Activated naive CD8-positive, alpha-beta T cell treated with anti-CD3 and anti-CD28 coated beads, Interleukin-2, amount 10 ng/mL, durations not matched to agents 7 days and 5 days (primary cell): ENCODE measurements at regions not wholly inside any gene's neighbourhood (a gene's known extent, or its start where the extent isn't known, plus 50 kb on each side); places are given as distances from the start of the nearest gene placed in this dataset.

Experiments
- ATAC-seq: fragments of 150-1000 bp; cut with Tn5 transposase; one replicate; pipeline ENCODE4 v1.10.0; 2021; ENCODE audit warnings: low read depth, moderate library complexity
- POLR2A ChIA-PET: fragments of 350-600 bp; sonication (Branson Sonifier 250); formaldehyde crosslinking; loops from one replicate; lab custom pipeline; 2021; ENCODE audit warnings: antibody characterized with exemption; lab: Charles Lee
- DNase-seq: peaks from one replicate; pipeline ENCODE4 v3.0.0; 2021
- H3K27ac Mint-ChIP-seq: one replicate; pipeline ENCODE4 v1.8.0; 2022; ENCODE audit warnings: mild to moderate bottlenecking, mixed read lengths
- H3K27me3 Mint-ChIP-seq: one replicate; pipeline ENCODE4 v1.8.0; 2022; ENCODE audit warnings: mild to moderate bottlenecking, moderate library complexity, mixed read lengths
- H3K36me3 Mint-ChIP-seq: one replicate; pipeline ENCODE4 v1.8.0; 2021; ENCODE audit warnings: mild to moderate bottlenecking, mixed read lengths
- H3K4me1 Mint-ChIP-seq: one replicate; pipeline ENCODE4 v1.8.0; 2021; ENCODE audit warnings: mixed read lengths
- H3K4me3 Mint-ChIP-seq: one replicate; pipeline ENCODE4 v1.8.0; 2022; ENCODE audit warnings: mild to moderate bottlenecking, moderate library complexity, mixed read lengths
- H3K9me3 Mint-ChIP-seq: one replicate; pipeline ENCODE4 v1.8.0; 2021; ENCODE audit warnings: mixed read lengths

DNA sequence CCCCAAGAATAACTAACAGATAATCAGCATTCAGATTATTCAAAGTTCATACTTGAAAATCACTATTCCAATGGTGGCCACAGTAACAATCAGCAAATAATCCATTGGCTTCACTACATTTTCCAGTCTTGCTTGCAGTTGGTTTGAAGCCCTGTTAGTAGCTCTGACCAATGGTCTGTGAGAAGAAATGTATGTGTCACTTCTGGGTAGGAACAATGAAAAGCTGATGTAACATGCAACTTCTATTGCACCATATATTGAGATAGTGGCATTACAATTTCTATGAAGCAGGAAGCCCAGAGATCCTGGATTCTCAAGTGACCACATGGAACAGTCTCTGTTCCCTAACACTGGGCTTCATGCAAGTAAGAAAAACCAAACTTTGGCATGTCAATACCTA lies 250.9 kb upstream of the DAB1 start:
- H3K27me3 Mint-ChIP-seq, result peaks cover 2% of the 10 kb centered on the region
- no peak overlapping the region for H3K27ac Mint-ChIP-seq
- ATAC-seq, result no peak
- H3K4me3 Mint-ChIP-seq, result no peak overlapping the region
- peaks cover 2% of the 10 kb centered on the region for H3K9me3 Mint-ChIP-seq
- H3K36me3 Mint-ChIP-seq, result no peaks in the 10 kb centered on the region
- no peaks in the 10 kb centered on the region for H3K4me1 Mint-ChIP-seq
- no peak for DNase-seq
- POLR2A ChIA-PET, result no interaction called here

DNA sequence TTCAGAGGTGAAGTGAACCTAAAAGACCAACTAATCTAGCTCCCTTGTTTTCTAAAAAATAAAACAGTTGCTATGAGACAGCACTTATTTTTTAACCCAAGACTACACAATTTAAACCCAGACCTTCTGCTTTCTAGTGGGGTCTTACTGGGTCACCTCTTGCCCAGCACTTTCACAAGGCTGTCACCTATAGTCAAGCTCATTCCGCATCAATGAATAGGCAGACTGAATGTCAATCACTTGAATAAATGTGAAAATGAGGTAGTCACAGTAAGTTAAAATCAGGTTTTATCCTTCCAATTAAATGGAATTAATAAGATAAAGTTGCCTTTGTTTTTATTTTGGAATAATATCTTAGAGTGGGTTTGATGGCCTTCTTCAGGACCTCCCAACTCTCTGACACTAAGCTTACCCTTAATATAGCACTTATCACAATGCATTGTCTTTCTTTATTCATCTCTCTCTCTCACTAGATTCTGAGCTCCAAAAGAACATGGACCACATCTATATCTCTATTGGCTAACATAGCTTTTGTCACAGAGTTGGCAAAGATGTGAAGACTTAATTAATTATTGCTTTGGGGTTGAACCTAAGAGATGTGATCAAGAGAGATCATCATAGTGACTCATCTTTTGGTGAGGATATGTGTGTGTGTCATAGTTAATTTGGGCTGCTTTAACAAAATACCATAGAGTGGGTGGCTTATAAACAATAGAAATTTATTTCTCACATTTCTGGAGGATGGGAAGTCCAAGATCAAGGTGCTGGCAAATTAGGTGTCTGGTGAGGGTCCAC lies 248.7 kb upstream of the DAB1 start:
- ATAC-seq (no peak), DNase-seq (no peak)
- Mint-ChIP-seq H3K27ac (no peak overlapping the region), H3K36me3 (no peaks in the 10 kb centered on the region), H3K9me3 (peaks cover 2% of the 10 kb centered on the region), H3K4me1 (no peaks in the 10 kb centered on the region), H3K4me3 (no peak overlapping the region), H3K27me3 (no peaks in the 10 kb centered on the region)
- POLR2A ChIA-PET, result no interaction called here

DNA sequence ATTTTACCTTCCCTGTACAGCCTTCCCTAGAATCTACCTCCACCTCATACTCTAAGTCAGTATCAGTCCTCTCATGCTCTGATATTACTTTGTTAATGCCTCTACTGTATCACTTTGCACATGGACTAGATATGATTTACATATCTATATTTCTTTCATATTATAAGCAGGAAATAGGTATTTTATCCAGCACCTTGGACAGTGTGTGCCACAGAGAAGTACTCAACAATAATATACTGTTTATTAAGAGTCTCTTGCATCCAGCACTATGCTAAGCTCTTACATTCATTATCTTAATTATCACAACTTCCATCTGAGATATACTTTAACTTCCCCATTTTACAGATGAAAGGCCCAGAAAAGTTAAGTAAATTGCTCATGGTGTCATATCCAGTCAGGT lies 247.9 kb upstream of the DAB1 start:
- Mint-ChIP-seq H3K4me1 (no peaks in the 10 kb centered on the region), H3K36me3 (no peaks in the 10 kb centered on the region), H3K9me3 (peaks cover 2% of the 10 kb centered on the region), H3K27me3 (no peaks in the 10 kb centered on the region), H3K27ac (no peak overlapping the region), H3K4me3 (no peak overlapping the region)
- ATAC-seq, result no peak
- DNase-seq, result no peak
- POLR2A ChIA-PET, result no interaction called here

DNA sequence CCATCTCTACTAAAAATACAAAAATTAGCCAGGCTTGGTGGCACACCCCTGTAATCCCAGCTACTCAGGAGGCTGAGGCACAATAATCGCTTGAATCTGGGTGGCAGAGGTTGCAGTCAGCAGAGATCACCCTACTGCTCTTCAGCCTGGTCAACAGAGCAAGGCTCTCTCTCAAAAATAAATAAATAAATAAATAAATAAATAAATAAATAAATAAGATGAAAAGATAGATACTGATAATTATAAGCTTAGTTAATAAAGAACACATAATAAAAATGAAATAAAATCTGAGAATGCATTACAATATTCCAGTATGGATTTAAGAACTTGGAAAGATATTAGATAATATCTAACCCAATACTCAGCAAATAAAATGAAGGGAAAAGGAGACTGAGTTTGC lies 235.9 kb upstream of the DAB1 start:
- ATAC-seq, result no peak
- H3K27ac Mint-ChIP-seq, result no peak overlapping the region
- no peak overlapping the region for H3K4me3 Mint-ChIP-seq
- no peak for DNase-seq
- POLR2A ChIA-PET, result no interaction called here
- no peaks in the 10 kb centered on the region for H3K36me3 Mint-ChIP-seq
- H3K27me3 Mint-ChIP-seq, result no peaks in the 10 kb centered on the region
- H3K4me1 Mint-ChIP-seq, result no peaks in the 10 kb centered on the region
- H3K9me3 Mint-ChIP-seq, result no peaks in the 10 kb centered on the region

DNA sequence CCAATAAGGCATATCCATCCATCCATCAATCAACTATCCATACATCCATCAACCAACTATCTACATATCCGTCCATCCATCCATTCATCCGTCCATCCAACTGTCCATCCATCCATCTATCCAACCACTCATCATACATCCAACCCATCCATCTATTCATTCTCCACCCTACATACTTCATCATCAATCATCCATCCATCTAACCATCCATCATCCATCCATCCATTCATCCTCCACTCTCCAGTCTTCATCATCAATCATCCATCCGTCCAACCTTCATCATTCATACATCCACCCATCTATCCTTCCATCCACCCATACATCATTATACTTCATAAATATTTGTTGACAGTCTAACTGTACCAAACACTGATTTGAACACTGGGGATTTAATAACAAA lies 231.3 kb upstream of the DAB1 start:
- no peaks in the 10 kb centered on the region for H3K9me3 Mint-ChIP-seq
- H3K4me1 Mint-ChIP-seq, result no peaks in the 10 kb centered on the region
- H3K27me3 Mint-ChIP-seq, result no peaks in the 10 kb centered on the region
- ATAC-seq (no peak), DNase-seq (no peak)
- no peak overlapping the region for H3K27ac Mint-ChIP-seq
- no peak overlapping the region for H3K4me3 Mint-ChIP-seq
- POLR2A ChIA-PET, result no interaction called here
- H3K36me3 Mint-ChIP-seq, result no peaks in the 10 kb centered on the region

DNA sequence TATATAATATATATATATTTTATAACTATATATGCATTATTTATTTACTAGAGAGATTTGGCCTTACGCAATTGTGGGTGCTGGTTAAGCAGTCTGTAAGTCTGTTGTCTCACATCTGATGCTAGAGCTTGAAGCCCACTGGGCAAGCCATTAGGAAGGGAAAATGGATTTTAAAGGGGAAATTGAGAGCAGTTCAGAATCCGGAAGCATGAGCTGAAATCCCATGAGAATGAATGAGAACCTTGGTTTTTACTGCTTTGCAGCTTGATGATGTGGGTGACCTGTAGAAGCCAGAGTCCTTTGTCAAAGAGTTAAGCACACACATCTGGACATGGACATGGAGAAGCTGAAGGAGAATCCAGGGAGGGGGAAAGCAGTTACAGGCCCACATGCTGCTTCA lies 220.8 kb upstream of the DAB1 start:
- POLR2A ChIA-PET, result no interaction called here
- H3K27me3 Mint-ChIP-seq, result peaks cover 2% of the 10 kb centered on the region
- DNase-seq (no peak), ATAC-seq (no peak)
- no peaks in the 10 kb centered on the region for H3K9me3 Mint-ChIP-seq
- no peaks in the 10 kb centered on the region for H3K36me3 Mint-ChIP-seq
- no peaks in the 10 kb centered on the region for H3K4me1 Mint-ChIP-seq
- H3K27ac Mint-ChIP-seq, result no peak overlapping the region
- no peak overlapping the region for H3K4me3 Mint-ChIP-seq

DNA sequence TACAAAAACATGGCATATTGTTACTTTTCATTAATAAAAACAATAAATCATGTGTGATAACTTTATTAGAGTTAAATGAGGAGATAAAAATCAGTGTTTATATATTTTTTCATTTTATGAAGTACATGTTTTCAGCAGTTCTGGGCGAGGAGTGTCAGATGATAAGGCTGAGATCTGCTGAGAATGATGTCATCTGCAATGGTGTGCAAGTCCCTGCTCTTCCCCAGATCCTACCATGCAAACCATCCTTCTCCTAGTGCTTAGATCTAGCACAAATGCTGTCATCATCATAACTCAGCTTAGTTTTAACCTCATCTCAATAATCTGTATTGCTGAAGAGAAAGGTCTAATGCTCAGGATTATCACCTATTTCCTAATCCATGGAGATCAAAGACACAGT lies 214.4 kb upstream of the DAB1 start:
- no peak overlapping the region for H3K27ac Mint-ChIP-seq
- DNase-seq, result no peak
- POLR2A ChIA-PET, result no interaction called here
- no peak overlapping the region for H3K4me3 Mint-ChIP-seq
- no peaks in the 10 kb centered on the region for H3K27me3 Mint-ChIP-seq
- ATAC-seq, result no peak
- H3K36me3 Mint-ChIP-seq, result no peaks in the 10 kb centered on the region
- H3K9me3 Mint-ChIP-seq, result no peaks in the 10 kb centered on the region
- no peaks in the 10 kb centered on the region for H3K4me1 Mint-ChIP-seq

DNA sequence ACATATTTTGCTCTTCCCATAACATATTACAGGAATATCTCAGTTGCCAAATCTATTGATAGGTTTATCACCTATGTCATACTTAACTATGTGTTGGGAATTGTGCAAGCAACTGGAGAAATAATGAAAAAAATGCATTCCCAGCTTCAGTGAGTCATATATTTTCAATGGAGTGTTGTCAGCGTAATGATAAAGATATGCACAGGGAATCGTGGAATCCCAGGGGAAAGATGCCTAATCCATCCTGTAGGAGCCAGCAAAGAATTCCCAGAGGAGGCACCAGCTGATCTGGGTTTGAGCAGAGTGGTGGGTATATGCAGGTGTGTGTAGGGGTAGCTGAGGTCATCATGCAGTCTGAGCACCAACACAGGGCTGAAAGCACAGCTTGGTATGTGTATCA lies 213.3 kb upstream of the DAB1 start:
- no peak overlapping the region for H3K27ac Mint-ChIP-seq
- H3K4me3 Mint-ChIP-seq, result no peak overlapping the region
- H3K36me3 Mint-ChIP-seq, result no peaks in the 10 kb centered on the region
- POLR2A ChIA-PET, result no interaction called here
- no peaks in the 10 kb centered on the region for H3K4me1 Mint-ChIP-seq
- ATAC-seq (no peak), DNase-seq (no peak)
- peaks cover 3% of the 10 kb centered on the region for H3K27me3 Mint-ChIP-seq
- H3K9me3 Mint-ChIP-seq, result no peaks in the 10 kb centered on the region

DNA sequence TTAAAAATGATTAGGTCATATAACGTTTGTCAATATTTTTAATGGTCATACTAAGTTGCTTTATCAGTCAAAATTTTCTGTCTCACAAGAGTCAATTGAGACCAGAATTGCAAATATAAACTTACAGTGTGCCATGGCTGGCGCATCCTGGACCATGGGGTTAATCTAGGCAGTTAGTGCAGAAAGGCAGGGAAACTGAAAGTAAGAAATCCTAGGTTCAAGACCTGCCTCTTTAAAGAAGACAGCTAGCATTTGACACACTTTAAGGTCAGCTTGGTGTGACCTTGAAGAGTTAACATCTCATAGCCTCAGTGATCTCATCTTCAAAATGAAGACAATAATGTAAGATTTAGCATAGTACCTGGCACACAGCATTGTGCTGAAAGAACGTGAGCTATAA lies 210.0 kb upstream of the DAB1 start:
- no peaks in the 10 kb centered on the region for H3K9me3 Mint-ChIP-seq
- POLR2A ChIA-PET, result no interaction called here

DNA sequence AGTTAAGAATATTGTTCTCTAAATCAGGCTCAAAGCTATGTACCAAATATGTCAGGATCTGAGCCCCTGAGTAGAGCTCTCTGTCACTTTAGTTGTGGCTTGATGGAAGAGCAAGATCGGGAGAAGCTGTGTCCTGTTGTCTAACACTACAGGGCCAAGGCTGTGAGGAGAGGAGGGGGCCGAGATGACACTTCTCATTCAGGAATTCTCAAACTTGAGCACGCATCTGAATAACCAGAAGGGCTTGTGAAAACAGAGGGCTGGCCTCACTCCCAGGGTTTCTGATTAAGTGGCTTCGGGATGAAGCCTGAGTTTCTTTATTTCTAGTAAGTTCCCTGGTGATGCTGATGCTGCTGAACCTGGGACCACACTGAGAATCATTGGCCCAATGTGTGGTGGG lies 209.2 kb upstream of the DAB1 start:
- Mint-ChIP-seq H3K9me3 (no peaks in the 10 kb centered on the region), H3K27me3 (peaks cover 3% of the 10 kb centered on the region), H3K4me1 (no peaks in the 10 kb centered on the region), H3K27ac (no peak overlapping the region), H3K36me3 (no peaks in the 10 kb centered on the region), H3K4me3 (no peak overlapping the region)
- DNase-seq (no peak), ATAC-seq (no peak)
- POLR2A ChIA-PET, result no interaction called here

More for the DNA sequence above, 210.0 kb upstream of the DAB1 start:
- no peak overlapping the region for H3K27ac Mint-ChIP-seq
- H3K4me1 Mint-ChIP-seq, result no peaks in the 10 kb centered on the region
- no peaks in the 10 kb centered on the region for H3K36me3 Mint-ChIP-seq
- no peak for ATAC-seq
- H3K4me3 Mint-ChIP-seq, result no peak overlapping the region
- DNase-seq, result no peak
- H3K27me3 Mint-ChIP-seq, result peaks cover 3% of the 10 kb centered on the region

DNA sequence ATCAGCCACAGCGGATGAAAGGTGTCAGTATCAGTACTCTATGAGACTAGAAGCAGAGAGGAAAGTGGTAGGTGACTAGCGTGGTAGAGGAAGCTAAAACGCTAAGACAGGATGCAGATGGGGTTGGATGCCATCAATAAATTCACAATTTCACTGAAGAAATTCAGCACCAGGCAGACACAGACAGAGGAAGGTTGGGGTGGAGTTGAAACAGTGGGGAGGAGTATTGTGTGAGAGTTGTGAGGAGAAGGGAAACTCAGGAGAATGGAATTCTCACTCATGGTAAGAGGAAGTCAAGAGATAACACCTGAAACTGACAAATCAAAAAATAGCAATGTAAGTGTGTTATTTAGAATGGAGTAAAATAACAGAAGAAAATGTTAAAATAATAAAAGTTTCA lies 208.5 kb upstream of the DAB1 start:
- DNase-seq (no peak), ATAC-seq (no peak)
- Mint-ChIP-seq H3K9me3 (no peaks in the 10 kb centered on the region), H3K4me3 (no peak overlapping the region), H3K4me1 (no peaks in the 10 kb centered on the region), H3K36me3 (no peaks in the 10 kb centered on the region), H3K27me3 (peaks cover 3% of the 10 kb centered on the region), H3K27ac (no peak overlapping the region)
- POLR2A ChIA-PET, result no interaction called here

DNA sequence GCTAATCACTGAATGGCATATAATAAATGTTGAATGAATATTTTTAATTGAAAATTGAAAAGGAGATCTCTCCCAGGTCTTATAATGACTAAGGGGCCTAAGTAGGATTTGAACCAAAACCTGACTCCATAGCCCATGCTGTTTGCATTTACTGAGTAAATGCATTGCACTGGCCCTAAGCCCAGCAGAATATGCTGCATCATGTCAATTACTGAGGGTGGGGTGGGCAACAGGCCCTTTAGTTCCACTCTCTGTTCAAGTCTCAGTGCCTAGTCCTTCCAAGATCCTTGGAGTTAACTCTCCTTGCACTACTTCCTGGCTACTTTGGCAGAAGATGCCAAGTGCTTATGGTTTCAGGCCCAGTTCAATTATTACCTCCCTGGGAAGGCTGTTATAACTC lies 203.8 kb upstream of the DAB1 start:
- DNase-seq (no peak), ATAC-seq (no peak)
- Mint-ChIP-seq H3K27me3 (no peaks in the 10 kb centered on the region), H3K27ac (no peak overlapping the region), H3K9me3 (no peaks in the 10 kb centered on the region), H3K4me1 (no peaks in the 10 kb centered on the region), H3K36me3 (no peaks in the 10 kb centered on the region), H3K4me3 (no peak overlapping the region)
- POLR2A ChIA-PET, result no interaction called here

DNA sequence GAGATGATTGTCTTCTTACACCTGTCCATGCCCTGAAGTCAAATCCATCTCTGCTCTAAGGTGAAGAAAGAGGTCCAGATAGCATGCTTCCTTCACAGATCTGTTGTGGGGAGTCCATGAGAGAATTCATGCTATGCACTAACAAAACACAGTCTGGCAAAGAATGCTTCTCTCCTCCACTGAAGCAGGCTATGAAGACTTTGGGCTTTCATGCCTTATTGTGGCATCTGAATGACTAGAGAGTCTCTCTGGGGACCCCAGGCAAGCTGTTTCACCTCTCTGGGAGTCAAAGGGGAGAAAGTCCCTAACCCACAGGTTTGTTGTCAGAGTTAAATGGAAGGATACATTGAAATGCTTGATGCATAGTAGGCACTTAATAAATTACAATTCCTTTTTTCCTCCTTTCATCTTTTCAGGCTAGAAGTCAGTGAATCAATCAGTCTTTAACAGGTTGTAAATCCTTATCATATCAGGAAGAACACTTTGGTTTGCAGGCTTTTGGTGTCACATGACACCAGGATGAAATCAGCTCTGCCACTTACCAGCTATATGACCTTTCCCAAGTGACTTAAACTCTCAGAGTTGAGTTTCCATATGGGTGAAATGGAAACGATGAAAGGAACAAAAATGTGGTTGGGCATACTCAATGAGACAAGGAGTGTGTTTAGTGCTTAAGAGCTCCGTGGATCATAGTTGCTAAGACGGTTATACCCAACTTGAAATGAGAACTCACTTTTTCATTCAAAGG lies 200.1 kb upstream of the DAB1 start:
- Mint-ChIP-seq H3K27me3 (no peaks in the 10 kb centered on the region), H3K36me3 (no peaks in the 10 kb centered on the region), H3K27ac (no peak overlapping the region), H3K4me1 (no peaks in the 10 kb centered on the region), H3K4me3 (no peak overlapping the region), H3K9me3 (no peaks in the 10 kb centered on the region)
- ATAC-seq (no peak), DNase-seq (no peak)
- POLR2A ChIA-PET, result no interaction called here

DNA sequence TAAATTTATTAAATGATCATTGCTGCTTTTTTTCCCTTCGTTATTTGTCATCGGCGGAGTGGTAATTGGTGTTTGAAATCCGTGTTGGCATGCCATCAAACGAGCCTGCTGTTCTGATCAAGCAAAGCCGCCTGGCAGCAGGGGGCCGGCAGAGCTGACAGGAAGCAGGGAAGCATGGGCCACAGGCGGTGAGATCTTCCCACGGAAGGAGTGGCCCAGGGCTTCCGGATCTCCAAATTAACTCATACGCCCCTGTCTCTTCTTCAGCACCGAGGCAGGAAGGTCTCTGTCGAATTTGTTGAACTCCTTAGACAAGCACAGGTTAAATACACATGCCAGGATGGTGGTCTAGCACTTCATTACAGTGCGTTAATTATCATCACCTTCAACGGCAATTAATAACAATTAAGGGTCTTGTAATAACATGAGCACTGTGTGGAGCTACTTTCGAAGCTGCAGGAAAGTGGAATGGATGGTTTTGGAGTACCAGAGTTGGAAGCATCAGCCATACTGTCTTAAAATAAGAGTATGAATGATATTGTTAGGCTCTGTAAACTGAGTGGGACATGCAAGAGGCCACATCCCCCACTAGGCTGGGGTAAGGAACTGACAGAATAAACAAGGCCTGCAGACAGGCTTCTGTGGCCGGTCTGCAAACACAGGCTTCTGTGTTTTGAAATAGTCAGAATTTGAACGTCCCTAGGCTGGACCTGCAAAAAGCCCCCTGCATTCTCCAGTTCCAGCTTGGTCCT lies 199.4 kb upstream of the DAB1 start:
- no peak overlapping the region for H3K4me3 Mint-ChIP-seq
- H3K27me3 Mint-ChIP-seq, result no peaks in the 10 kb centered on the region
- no peak overlapping the region for H3K27ac Mint-ChIP-seq
- no peaks in the 10 kb centered on the region for H3K4me1 Mint-ChIP-seq
- POLR2A ChIA-PET, result no interaction called here
- H3K9me3 Mint-ChIP-seq, result no peaks in the 10 kb centered on the region
- no peaks in the 10 kb centered on the region for H3K36me3 Mint-ChIP-seq
- ATAC-seq, result no peak
- no peak for DNase-seq
